ENCODE measurements at regions not wholly inside any gene's neighbourhood (a gene's known extent, or its start where the extent isn't known, plus 50 kb on each side); places are given as distances from the start of the nearest gene placed in this dataset.
A peak's percentile ranks its signal among the peaks of the same experiment; 100 is the strongest.

DNA sequence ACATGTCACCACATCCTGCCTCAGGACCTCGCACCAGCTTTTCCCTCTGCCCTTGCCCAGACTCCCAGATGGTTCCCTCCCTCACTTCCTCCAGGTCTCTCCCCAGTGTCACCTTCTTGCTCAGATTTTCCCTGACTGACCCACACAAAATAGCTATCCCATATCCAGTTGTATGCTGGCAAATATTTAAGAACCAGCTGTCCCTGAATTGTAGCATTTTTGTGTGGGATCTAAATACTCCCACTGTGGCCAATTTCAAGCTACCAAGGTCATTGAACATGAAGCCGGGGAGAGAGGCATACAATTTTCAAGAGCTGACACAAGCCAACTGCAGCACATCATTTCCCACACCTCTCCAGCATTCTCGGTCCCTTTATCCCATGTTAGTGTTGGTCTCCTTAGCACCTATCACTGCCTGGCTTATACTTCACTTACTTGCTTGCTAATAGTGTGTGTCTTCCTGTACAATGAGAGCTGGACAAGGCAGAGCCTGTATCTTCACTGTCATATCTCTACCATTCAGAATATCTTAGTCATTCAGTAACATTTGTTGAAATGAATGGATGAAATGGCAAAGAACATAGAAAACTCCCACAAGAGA lies 101.3 kb upstream of the CTNNB1 start:
- DNase-seq, result no peak

DNA sequence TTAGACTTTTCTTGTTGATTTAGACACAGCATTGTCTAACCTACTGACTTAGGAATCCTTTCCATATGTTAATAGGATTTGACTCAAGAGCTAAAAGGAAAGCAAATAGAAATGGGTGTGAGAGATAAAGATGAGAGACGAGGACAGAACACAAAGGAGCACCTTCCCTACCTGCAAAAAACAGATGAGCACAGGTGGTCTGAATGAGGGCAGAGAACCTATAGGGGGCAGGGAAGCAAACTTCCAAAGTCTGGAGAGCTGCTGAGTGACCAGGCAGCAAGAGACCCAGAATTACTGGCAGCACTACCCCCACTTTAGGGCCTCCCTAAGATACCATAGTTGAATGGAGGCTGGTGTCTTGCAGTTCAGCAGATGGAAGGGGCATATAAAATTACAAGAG lies 98.1 kb upstream of the CTNNB1 start:
- DNase-seq, result no peak

DNA sequence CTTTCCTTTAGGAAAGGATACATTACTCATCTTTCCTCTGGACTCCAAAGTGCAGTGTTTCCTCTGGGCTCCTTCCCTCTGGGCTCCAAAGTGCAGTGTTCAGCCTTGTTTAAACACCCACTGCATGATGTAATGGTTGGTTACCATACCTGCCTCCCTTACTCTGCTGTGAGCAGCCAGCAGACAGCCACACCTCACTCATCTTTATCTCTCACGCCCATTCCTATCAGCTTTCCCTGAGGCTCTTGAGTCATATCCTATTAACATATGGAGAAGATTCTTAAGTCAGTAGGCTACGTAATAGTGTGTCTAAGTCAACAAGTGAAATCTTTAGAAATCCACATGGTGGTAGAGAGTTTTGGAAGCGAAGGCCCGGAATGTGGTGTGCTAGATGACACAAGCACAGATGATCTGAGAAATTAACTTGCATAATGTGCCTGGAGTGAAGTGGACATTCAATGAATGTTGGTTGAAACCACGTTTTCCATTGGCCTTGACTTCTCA lies 97.2 kb upstream of the CTNNB1 start:
- DNase-seq, result no peak

DNA sequence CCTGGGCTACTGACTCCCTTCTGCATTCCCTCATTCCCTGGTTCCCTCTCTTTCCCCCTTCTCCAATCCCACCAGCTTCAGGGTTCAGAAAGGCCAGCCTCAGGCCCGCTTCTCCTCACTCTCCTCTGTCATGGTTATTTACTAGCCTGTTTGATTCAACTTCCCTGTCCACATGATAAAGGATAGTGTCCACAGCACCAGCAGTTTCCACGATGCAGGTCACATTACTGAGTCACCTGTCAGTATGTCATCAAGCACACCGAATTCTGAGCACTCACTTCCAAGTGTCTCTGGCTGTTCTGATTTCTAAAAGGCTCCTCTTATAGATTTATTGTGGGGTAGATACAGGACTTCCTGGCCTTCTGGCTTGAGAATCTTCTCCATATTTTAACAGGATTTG lies 96.6 kb upstream of the CTNNB1 start:
- DNase-seq, result no peak

DNA sequence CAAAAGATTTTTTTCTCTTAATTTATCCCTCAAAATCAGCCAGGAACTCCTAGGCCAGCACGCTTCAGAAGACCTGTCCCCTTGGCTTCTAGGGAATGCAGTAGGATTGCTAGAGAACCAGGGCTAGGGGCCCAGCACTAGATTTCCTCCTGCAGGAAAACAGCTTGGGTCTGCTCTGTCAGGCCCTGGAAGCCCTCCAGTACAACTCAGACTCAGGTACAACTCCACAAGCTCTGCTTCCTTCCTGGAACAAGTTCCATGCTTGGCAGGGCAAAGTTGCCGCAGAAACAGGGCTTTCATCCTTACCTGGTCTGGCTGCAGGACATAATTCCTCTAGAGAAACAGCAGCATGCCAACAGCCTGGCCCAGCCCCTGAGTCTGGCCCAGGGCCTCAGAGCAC lies 96.1 kb upstream of the CTNNB1 start:
- no peak for DNase-seq

DNA sequence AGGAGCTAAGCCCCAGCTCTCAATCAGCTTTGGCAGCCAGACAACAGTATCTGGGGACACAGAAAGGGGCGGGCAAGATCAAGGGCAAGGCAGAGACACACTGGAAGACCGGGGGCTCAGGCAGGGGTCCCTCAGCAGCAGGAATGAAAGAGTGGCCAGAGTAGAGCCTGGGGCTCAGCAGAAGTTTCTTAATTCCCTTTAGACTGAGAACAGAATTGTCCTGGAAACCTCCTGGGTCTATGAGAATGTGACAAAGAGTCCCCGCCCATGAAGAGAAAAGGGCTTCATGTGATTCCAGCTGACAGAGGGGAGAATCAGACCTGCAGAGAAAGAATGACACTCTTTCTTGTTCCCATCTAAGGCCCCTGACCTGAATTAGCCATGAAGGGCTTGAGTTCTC lies 95.2 kb upstream of the CTNNB1 start:
- no peak for DNase-seq

DNA sequence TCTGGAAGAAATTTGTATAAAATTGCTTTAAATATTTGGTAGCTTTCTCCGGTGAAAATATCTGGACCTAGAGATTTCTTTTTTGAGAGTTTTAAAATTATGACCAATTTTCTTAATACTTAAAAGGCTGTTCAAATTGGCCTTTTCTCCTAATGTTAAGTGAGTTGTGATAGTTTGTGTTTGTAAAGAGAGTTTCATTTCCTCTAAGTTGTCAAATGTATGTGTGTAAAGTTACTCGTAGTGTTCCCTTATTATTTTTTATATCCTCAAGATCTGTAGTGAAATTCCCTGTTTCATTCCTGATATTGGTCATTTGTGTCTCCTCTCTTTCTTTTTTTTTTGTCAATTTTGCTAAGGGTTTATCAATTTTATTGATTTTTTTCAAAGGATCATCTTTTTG lies 92.6 kb upstream of the CTNNB1 start:
- DNase-seq, result no peak

DNA sequence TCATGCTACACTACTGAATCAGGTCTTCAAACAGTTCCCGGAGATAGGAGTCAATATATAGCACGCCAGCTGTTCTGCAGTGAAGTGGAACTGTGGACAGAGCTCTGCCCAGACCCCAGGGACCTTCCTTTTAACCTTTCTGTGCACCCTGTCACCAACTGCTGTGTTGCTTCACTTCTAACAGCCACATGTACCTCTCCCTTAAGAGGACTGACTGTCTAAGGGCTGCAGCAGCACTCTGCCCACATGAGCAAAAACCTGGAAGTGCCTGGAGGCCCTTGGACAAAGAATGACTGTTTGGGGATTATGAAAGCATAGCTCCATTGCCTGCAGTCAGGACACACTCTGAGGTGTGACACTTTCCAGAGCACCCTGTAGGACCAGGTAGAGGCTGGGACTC lies 88.3 kb upstream of the CTNNB1 start:
- DNase-seq, result no peak

DNA sequence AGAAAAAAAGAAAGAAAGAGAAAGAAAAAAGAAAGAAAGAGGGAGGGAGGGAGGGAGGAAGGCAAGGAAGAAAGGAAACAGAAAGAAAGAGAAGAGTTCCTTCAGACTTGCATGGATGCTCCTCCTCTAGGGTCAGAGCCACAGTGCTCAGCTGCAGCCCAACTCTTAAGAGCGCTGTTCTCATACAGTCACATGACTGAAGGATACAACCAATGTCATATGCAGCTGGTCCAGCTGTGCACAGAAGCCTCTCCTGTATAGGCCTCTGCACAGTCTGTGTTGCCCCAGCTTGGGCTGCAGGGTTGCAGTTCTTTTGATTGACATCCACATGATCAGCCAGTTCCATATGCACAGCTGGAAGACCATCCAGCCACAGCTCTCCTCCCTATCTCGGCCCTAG lies 86.8 kb upstream of the CTNNB1 start:
- DNase-seq, result no peak

DNA sequence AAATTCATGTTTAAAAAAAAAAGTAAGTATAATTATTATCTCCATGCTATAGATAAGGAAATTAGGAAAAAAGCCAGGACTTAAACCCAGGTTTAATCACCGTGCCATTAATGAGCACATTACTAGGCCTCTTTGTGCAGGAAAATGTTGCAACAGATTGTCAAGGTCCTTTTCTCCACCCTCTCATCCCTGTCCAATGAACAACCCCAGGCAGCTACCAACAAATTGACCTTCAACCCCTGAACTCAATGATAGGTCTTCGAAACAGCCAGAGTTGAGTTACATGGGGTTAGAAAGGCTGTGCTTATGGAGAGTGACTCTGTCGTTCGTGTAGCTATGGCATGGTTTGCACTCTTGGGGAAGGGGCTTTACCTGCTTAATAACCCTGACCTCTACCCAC lies 84.2 kb upstream of the CTNNB1 start:
- no peak for DNase-seq

DNA sequence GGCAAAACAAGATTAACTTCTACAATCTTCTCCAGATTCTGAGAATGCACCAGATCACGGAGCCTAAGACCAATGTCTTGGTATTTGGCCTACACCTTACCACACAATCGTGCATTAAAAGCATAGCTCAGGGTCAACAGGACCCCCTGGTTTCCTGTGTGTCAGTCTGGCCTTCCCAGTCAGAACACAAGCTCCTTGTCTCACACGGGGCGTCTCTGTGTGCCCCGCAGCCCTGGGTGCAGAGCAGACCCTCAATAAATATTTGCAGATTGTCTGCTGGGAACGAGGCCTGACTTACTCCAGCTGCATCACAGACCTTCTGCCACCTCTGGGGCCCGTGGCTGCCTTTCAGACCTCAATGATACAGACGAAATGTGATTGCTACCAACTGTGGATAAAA lies 82.5 kb upstream of the CTNNB1 start:
- no peak for DNase-seq

DNA sequence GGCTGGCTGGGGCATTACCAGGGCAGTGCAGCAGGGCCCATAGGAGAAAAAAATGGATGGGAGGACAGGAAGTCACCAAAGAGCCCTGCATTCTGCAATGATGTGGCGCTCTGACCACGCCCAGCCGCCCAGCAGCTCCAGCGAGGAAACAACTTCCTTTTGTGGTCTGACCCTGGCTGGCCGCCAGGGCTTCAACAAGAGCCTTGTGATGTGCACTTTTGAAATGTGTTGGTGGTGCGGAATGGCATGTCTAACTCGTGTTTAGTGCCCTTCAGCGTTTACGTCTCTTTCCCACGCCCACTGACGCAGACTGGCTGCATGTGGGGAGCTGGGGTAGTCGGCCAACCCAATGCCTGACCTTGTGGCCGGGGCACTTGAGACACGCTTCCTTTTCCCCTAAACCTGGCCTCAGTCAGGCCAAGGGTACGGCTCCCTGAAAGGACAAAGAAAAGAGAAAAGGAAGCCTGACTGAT lies 81.9 kb upstream of the CTNNB1 start:
- DNase-seq, result peak in 49 of 51 donors; percentile 9 to 79 (median 57)

DNA sequence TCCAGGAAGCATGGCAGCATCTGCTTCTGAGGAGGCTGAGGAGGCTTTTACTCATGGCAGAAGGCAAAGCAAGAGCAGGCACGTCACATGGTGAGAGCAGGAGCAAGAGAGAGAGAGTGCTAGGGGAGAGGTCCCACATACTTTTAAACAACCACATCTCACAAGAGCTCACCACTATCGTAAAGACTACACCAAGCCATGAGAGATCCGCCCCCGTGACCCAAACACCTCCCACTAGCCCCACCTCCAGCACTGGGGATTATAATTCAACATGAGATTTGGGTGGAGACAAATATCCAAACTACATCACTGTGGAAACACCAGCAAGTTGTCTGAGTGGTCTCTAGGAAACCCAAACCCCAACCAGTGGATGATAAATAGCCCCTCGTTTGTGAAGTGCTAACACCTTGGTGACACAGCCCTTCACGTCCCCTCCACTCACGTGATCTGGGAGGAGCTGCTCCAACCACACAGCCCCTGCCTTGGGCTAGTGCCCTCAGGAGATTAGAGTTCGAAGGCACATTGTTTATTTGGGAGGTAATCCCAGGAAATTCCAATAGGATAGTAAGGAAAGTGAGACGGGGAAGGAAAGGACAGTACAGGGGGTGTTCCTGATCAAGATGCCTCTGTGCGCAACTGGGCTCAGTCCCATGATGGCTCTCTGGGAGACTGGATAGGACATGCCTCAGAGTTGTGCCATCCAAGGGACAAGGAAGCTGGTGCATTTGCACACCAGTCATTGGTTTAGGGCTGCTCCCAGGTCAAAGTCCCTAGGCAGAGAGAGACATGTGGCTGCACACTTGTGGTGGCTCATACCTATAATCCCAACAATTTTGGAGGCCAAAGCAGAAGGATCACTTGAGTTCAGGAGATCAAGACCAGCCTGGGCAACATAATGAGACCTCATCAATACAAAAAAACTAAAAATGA lies 80.6 kb upstream of the CTNNB1 start:
- DNase-seq, result no peak

DNA sequence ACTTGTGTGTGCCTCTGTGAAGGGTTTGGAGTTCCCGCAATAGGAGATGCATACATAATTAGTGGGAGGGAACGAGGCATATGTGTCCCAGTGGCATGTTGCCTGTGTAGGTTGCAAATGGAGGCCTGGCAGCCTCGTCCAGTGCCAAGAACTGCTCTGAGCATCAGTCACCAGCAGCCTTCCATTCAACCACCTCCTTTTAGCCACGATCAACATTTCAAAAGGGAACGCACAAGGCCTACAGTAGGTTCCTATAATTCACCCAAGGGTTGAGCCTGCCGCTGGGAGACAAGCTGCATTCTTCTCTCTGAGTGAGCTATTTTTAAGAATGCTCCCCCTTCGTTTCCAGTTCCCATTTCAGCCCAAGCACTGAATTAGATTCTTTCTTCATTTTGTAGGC lies 78.8 kb upstream of the CTNNB1 start:
- DNase-seq, result peak in 3 of 51 donors; percentile 5 to 19 (median 7)

DNA sequence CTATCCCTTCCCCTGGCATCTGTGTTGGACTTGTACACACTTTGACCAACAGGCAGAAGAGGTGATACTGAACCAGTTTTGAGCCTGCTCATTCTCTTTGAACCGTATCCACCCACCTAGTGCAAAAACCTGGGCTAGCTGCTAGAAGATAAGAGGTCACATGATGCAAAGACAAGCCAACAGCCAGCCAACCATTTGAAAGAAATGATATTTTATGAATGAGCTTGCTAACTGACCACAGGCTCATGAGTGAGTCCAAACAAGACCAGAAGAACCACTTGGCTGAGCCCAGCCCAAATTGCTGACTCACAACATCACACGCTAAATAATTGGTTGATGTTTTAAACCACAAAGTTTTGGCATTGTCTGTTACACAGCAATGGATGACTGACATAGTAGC lies 74.0 kb upstream of the CTNNB1 start:
- DNase-seq, result no peak

DNA sequence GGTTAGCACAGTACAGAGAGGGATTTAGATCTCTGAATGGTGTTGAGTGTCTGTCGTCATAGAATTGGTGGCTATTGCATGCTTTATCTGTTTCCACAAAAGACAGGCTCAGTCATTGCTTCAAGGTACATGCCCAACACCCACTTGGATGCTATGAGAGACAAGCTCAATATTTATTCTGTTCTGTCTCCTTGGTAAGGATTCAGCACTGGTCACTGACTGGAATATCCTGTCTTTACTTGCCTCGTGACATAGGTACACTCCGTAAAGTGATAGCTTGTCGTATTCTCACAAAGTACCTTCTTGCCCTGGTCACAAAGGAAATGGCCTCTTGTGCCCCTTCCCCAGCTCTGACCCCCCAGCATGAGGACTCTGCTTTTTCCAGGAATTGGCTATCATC lies 72.8 kb upstream of the CTNNB1 start:
- no peak for DNase-seq

DNA sequence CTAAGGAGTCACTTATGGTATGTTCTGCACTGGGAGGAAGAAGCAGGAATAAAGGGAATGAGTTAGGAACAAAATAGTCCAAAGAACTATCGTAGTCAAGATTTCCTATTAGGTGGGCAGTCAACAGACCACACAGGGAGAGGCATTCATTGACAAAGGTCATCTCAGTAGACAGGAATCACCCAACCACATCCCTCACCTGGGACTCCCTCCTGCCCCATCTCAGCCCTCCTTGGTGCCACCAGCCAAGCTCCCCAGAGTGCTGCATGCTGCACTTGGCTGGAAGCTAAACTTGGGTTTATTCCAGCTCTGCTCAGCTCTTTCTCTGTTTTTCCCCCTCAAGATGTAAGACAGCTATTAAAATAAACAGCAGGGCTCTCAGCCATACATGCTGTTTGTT lies 72.3 kb upstream of the CTNNB1 start:
- DNase-seq, result no peak

DNA sequence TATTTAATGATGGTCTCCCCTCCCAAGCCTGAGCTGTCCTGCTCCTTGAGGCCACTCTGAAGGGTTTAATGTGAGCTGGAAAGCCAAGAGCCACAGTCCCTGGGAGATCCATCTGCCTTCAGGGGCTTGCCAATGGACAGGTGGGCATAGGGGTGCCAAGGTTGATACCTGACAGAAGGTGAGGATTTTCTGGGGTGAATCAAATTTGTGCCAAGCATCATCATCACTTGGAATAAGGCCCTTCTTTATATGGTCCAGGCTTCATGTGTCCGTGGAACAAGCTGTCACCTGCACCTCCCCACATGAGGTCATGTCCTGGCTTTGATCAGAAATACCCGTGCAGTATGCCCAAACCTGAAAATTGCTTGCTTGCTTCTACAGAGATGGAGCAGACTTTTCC lies 71.9 kb upstream of the CTNNB1 start:
- DNase-seq, result no peak

DNA sequence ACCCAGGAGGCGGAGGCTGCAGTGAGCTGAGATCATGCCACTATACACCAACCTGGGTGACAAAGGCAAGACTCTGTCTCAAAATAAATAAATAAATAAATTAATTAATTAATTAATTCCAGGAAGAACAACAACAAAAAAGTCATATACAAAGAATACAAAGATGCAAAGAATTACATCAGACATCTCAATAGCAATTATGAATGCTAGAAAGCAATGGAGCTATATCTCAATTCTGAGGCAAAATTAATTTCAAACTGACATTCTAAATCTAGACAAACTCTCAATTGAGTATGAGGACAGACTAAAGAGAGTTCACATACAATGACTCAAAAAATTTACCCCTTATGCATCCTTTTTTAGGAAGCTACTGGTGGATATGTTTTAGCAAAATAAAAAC lies 69.6 kb upstream of the CTNNB1 start:
- DNase-seq, result no peak

DNA sequence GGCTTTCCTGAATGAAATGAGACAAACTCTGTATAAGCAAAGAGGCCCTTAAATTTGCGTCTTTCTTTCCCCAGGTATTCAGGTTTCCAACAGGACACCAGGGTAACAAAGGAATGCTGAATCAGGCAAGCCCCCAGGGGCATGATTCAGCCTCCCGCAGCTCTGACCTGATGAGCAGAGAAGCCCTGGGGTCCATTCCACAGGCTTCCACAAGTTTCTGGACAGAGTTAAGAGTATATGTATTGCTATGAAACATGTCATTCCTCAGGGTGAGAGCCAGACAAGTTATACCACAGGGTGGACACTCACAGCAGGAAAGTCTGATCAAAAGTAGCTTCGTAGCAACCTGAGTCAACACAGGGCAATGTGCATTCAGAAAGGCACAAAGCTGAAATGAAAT lies 68.1 kb upstream of the CTNNB1 start:
- DNase-seq, result no peak

DNA sequence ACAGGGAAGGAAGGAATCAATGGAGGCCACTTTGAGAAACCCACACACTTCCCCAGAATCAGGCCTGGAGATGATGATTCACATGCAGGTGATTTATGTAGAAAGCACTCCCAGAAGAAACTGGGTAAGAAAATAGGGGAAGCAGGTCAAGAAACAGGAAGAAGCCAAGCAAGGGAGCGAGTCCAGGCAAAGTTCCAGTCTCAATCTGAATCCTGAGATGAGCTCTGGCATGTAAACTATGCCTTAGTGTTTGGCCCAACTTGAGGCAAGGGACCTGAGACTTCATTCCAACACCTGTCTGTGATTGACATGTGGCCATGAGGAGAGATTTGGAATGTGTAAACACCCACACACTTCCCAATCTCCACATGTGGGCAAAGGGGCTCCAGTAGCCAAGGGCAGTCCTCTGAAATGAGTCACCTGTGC lies 61.6 kb upstream of the CTNNB1 start:
- no peak for DNase-seq

DNA sequence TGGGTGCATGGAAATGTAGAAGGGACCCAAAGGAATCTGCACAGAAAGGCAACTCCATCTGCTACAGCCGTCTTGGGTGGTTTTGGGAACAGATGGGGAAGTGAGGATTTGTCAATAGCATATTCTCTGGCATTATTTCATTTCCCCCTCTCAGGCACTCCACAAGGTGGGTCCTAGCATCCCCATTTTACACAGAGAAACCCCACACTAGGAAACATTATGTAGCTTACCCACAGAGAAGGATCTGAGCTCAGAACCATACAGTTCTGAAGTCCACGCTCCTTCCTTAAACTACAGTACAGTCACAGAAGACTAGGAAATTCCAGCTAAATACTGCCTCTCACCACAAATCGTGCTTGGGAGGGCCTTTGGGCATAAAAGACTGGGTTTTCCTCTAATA lies 61.2 kb upstream of the CTNNB1 start:
- DNase-seq, result no peak

DNA sequence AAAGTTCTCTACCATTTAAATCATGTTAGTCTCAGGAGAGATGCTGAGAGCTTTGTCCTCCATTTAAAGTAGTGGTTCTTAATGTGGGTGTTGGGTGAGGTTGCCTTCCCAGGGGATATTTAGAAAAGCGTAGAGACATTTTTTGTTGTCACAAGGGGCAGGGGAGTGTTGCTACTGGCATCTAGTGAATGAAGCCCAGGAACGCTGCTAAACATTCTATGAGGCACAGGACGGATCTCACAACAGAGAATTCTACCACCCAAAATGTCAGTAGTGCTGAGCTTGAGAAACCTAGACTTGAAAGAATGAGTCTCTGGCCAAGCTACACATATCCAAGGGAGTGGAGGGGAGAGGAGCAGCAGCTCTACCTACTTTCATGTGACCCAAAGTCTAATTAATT lies 60.7 kb upstream of the CTNNB1 start:
- no peak for DNase-seq
